GM19328 (cell line): ENCODE measurements at regions not wholly inside any gene's neighbourhood (a gene's known extent, or its start where the extent isn't known, plus 50 kb on each side); places are given as distances from the start of the nearest gene placed in this dataset.
"Not testable (repeated sequence)": the region's sequence is repeated elsewhere in the genome, so short reads cannot be mapped to it uniquely, and the experiment has no call there.

Source experiments
- ATAC-seq: cut with Tn5 transposase; IDR thresholded peaks from one replicate; pipeline ENCODE4 v1.9.1; 2021; ENCODE audit warnings: mild to moderate bottlenecking, moderate library complexity; ENCODE audit not compliant: unreplicated experiment

DNA sequence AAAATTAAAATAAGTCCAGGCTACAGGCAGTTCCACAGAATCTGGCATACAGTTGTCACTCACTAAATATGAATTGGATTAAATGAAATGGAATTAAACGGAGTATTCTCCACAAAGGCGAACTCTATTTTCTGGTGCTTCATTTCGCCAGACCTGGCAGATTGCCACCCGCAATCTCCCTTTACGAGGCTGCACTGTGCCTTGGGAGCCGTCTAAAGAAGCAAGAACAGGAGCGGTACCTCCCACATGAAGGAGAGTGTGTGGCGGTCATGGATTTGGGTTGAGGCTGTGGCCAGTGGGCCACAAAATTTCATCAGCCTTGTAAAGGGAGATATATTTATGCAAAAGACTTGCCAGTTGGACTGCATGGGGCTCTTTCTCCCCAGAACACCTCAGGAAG, 151.0 kb downstream of the OSR1 start:
- no peak for ATAC-seq

DNA sequence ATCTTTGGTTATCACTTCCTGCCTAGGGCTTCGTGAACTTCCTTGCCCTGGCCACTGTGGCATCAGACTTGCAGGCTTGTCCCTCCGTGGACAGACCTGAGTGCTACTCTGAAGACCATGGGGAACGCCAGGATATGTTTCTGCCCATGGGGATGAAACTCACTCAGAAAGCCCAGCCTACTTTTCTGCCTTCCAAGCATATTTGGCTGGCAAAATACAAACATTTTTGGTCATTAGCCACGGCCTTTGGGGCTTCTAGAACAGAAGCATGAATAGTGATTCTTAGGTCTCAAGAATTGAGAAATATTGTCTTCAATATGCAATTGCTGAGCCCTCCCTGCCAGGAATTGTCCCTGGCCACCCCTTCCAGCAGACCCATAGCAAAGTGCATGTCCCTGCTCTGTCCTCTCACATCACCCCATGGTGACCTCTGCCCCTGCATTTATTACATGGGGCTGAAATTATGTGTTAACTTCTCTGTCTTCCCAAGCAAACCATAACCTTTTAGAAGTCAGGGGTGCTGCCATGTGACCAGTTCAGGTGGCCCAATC, 152.4 kb downstream of the OSR1 start:
- ATAC-seq = no peak

DNA sequence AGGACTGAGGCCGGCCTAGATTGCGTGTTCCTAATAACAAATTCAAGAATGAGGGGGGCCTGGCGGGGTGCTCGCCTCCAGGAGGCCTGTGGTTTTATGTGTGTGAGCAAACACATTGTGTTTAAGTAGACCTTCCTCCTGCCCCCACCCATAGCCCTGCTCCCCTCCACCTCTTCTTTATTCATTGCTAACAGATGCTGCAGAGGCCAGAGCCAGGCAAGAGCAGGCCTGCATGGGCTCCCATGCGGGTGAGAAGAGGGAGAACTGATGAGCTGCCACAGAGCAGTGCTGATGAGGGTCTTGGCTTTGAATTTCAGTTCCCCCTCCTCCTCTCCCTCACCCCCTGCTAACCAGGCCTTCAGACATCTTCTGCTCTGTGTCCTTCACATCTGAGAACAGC, 154.6 kb downstream of the OSR1 start:
- ATAC-seq = no peak

DNA sequence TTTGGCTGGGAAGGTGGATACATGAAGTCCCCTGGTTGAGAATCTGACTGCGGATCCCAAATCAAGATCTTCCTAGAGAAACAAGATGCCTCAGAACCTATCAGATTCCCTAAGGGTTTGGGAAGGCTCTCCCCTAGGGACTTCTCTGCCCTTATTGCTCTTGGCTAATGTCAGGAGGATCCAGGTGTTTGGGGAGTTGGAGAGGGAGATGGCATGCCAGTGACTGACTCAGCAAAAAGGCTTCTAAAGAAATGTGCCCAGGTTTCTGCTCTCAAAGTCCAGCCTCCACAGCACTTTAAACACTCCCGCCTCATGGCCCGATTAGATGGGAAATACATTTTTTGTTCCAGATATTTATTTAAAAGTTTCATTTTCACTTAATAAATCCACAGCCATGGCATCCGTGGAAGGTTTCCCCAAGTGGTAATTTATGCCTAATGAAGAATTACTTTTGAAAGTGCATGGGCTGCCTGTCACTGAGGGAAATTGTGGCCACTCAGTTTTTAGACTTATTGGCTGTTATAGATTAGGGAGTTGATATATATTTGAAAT, 156.4 kb downstream of the OSR1 start:
- no peak for ATAC-seq

DNA sequence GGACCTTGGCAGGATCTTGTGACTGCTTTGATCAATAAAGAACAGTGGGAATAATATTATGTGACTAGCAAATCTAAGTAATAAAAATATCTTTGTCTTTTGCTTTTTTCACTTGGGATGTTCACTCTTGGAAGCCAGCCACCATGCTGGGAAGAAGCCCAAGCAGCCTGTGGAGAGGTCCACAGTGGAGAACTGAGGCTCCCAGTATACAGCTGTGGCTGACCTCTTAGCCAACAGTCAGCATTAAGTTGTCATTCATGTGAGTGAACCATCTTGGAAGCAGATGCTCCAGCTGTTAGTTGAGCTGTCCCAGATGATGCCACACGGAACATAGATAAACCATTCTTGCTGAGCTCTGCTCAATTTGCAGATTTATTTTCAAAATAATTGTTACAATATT, 160.0 kb downstream of the OSR1 start:
- no peak for ATAC-seq

DNA sequence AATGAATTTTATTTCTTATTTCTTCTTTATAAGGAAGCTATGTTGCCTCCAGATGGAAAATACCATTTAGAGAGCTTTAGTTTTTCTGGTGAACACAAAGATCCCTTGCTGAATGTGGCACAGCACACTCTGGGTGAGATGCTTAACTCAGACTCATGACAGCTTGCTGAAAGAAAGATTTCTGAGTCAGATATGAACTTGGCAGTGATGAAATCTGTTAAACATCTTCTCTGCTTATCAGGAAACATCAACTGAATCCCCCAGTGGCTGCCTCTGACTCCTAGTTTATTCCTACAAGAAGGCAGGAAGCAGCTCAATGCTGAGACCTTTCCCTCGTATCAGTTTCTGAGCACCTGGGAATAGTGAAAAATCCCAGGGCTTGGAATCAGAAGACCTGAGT, 162.8 kb downstream of the OSR1 start:
- no peak for ATAC-seq

DNA sequence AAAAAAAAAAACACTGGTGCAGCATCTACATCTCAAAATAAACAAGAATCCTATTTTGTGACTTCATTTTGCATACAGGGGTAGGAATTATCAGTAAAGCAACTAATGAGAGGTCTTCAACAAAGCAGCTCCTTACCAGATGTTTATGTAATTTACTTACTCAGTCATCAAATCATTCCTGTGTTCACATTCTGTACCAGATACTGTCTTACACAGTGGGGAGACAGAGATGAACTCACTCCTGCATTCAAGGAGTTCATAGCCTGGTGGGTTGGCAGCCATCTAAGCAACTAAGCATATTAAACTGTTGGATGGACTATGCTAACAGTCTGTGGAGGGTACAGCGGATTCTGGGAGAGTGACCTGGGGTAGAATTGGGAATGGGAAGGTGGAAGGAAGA, 169.0 kb downstream of the OSR1 start:
- no peak for ATAC-seq

DNA sequence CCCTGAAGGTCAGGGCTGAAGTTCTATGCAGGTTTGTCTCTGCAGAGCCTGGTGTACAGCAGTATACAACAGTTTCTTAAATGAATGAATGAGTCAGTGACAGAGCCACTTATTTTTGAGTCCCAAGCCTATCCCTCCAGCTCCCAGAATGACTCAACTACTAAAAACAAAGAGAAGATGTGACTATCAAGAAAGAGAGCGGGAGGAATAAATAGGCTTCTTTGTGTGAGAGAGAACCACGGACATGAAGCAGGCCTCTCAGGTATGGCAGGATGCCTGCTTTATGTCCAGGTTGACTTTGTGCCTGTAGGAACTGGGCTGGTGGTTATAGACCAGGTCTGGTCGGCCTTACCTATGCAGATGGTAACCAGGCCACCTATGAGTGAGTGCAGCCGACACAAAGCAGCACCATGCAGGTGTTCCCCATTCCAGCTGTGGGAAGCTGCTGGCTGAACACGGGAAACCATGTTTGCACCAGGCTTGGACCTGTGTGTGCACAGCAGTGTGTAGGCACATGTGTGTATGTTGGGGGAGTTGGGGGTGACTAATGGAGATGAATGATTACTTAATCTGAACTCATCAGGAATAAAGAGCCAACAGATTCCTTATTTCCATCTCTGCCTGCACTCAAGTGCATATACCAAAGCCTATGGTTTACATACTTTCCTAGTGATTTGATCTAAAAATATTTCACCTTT, 171.0 kb downstream of the OSR1 start:
- ATAC-seq = no peak

DNA sequence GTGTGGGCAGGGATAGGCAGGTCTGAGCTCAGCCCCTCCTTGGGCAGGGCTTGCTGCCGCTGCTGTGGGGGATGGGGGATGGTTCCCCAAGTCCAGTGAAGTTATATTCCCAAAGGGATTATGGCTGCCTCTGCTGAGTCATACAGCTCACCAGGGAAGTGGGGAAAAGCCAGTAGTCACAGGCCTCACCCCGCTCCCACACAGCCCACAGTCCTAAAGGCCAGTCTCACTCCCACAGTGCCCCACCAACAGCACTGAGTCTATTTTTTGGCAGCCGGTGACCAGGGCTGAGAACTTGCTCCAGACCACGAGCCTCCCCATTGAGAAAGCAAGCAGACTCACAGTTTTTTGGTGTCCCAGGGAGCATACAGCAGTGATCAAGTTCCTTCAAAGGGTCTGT, 173.3 kb downstream of the OSR1 start:
- no peak for ATAC-seq

DNA sequence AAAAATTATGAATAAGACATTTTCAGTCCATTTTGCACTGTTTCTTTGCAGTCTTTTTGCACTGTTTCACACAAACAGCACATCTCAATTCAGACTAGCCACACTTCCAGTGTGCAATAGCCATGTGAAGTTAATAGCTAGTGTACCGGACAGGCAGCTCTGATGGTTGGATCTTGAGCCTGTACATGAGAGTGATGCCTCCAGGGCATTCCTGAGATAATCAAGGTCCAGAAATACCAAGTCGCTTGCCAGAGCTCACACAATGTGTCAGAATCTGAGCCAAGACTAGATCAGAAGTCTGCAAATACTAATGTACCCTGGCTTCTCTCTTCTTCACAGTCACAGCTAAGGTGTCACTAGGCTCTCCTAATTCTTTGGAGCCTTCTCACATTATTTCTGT, 180.2 kb downstream of the OSR1 start:
- ATAC-seq = no peak

DNA sequence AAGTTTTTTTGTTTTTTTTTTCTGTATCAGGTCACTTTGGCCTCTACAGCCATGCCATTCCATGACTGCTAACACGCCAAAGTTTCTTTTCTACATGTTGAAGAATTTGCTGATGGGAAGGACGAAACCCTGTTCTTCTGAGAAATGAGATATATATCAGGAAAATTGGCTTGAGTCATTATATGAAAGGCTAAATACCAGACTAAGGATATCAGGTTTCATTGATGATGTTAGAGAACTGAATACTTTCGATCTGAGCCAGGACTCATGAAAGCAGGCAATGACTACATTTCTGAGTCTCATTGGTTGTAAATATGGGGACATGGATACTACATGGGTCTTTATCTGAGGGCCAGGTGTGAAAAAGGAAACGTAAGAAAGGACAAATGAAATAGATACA, 181.4 kb downstream of the OSR1 start:
- no peak for ATAC-seq

DNA sequence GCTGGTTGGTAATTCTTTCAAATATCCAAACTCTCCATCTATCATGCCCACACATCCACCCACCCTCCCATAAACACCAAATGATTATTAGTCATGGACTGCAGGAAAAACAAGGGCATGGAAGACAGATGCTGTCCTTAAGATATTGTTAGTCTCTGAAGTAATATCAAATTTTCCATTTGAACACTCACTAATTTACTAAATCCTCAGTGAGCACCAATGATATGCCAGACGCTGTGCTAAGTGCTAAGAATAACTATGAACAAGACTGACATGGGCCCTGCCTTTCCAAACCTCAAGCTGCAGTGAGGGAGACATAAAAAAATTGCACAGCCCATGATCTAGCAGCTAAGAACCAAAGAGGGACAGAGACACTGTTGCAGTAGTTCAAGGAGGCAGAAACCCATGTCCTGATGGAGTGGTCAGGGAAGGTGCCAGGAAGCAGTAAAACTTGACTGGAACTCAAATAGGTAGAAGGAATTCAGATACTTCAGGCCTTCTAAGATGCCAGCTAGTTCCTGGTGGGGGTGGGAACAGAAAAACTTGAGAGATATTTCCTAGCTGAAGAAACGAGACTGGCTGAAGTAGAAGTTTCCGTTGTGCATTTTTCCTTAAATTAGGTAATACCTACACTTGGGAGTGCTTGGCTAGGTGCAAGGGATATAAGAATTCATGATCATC, 182.1 kb downstream of the OSR1 start:
- ATAC-seq = no peak

DNA sequence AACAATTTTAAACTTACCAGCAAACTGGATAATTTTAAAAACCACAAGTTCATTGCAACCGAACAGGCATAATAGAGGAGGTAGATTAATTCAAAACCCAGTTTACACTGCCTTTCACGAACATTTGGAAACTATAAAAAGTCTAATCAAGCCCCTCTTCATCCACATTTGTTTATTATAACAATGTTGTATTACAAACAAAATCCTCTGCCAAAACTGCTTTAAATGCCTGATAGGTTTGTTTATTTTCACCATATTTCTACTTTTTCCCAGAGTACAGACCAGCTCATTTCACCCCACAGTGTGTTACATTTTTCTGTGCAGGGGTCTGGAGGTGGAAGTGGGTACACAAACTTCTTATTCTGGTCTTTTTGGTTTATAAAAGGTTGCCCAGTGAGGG, 184.2 kb downstream of the OSR1 start:
- ATAC-seq = no peak

DNA sequence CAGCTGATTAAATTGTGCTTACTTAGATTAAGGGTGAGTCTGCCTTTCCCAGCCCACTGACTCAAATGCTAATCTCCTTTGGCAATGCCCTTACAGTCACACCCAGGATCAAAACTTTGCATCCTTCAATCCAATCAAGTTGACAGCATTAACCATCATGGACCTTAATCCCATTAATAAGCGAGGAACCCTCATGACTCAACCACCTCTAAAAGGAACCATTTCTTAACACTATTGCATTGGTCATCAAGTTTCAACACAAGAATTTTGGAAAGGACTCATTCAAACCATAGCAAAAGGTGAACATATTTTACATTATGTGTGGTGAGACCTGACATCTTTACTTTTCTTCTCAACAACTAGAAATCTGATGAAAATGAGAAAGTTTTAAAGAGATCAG, 187.0 kb downstream of the OSR1 start:
- no peak for ATAC-seq

DNA sequence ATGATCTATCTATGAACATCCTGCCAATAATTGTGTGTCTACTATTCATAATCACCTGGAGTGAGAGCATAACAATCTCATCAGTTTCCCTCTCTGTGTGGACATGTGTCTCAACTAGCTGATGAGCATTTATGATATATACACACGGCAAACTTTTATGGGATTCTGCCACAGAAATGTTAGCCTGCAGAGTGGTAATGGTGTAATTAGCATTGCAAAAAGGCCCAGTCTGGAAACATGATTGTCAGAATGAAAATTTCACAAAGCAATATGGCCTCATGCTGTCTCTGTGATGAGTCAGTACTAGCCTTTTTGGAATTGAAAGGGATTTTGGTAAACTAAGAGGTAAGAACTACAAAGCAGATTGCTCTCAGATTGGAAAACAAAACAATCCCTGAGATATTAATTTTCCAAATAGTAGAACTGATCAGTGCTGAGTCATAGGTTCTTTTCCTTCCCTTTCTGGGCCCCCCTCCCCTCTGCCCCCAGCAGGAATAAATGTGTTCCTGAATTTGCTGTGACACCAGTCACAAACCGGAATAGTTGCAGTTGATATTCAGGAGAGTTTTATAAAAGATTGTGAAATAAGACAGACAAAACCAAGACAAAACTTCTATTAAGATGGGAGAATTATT, 189.2 kb downstream of the OSR1 start:
- no peak for ATAC-seq

DNA sequence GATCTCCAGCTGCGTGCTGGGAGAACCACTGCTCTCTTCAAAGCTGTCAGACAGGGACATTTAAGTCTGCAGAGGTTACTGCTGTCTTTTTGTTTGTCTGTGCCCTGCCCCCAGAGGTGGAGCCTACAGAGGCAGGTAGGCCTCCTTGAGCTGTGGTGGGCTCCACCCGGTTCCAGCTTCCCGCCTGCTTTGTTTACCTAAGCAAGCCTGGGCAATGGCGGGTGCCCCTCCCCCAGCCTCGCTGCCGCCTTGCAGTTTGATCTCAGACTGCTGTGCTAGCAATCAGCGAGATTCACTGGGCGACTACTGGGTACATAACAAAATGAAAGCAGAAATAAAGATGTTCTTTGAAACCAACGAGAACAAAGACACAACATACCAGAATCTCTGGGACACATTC, 194.3 kb downstream of the OSR1 start:
- not testable (repeated sequence) for ATAC-seq

DNA sequence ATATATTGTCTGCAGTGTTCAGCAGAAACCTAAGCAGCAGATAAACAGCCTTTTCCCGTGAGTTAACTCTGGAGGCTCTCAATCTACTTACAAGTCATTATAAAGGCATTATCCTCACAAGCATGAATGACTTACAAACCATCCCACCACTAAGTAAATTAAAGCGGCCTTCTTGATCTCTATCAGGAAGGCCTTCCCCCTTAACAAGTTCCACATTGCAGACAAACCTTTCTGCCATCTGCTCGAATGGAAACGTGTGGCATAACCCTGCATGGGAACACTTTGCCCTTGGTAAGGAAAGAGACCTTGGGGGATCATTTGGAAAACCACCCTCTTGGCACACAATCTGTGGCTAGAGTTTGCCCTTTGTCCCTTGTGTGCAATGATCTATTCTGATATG, 199.5 kb downstream of the OSR1 start:
- no peak for ATAC-seq

DNA sequence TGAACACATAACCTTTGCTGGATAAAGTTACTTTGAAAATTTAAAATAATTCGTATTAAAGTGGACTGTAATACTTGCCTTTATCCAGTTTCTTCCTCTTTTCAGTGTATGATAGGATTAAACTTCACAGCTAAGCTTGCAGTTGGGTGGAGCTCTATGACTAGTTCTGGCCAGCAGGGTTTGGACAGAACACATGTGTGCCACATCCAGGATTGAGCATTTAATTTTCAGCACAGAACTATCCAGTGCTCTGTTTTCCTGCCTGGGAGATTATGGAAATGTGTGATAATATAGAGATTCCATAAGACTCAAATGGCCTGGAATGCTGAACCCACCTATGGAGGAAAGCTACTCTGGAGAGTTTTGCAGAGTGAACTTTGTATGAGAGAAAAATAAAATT, 200.2 kb downstream of the OSR1 start:
- ATAC-seq = no peak

DNA sequence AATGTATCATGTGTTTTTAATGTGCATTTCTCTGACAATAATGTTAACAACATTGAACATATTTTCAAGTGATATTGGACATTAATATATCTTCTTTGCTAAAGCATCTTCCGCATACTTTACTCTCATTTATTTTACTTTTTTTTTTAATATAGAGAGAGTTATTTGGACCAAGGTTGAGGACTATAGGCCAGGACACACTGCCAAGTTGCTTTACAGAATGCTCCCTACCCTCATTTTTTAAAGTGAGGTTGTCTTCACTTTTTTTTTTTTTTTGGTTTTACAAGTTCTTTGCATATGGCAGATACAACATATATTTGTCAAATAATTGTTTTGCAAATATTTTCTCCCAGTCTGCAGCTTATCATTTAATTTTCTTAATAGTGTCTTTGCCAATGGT, 201.8 kb downstream of the OSR1 start:
- ATAC-seq = no peak

DNA sequence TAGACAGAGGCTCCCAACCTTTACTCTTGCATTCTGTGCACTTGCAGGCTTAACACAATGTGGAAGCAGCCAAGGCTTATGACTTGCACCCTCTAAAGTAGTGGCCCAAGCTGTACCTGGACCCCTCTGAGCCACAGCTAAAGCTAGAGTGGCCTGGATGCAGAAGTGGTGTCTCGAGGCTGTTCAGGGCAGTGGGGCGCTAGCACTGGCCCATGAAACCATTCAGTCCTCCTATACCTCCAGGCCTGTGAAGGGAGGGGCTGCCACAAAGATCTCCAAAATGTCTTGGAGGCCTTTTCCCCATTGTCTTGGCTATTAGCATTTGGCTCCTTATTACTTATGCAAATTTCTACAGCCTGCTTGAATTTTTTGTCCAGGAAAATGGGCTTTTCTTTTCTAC, 207.7 kb downstream of the OSR1 start:
- ATAC-seq = no peak

DNA sequence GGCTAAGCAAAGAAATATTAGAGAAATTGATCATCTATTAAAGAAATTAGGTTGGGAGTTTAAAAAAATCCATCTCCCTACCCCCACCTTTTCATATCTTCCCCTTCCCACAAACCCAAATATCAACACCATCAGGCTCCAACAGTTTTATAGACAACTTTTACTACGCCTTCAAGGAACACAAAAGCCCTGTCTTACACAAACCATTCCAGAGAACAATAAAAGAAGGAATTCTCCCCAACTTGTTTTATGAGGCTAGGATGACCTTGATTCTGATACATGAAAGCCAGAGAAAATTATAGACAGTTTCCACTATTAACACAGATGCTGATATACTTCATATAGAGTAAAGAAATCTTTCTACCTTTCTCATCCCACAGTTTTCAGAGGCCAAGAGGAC, 211.6 kb downstream of the OSR1 start:
- ATAC-seq = no peak
